ENCODE measurements at regions not wholly inside any gene's neighbourhood (a gene's known extent, or its start where the extent isn't known, plus 50 kb on each side); places are given as distances from the start of the nearest gene placed in this dataset.
A peak's percentile ranks its signal among the peaks of the same experiment; 100 is the strongest.

DNA sequence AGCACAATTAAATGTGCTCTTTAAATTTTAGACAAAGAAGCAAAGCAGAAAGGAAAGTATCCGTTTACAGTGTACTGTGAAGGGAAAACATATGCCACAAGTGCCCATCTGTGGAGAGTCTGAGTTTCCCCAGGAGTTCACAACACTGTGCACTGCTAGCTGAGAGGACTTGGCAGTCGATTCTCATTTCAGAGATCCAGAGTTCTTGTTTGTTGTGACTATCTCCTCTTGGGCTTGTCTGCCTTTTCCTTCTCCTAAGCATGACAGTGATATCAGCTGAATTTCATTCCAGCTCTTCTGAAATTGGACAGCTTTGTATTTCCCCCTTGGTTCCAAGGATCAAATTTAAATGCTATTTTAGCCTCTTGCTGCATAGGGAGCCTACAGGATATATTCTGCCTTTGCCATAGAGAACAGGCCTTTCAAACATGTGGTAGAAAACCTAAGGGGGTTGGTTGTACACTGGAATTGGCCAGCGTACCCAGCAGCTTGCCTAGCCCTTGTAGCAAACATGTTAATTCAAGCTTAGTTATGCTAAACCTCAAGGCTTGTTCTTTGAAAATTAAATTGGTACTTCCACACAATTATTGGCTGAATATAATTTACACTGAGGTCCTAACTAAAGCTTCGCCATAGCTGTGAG, 259.2 kb upstream of the NOVA1 start:
- peak; percentile 6 for DNase-seq

DNA sequence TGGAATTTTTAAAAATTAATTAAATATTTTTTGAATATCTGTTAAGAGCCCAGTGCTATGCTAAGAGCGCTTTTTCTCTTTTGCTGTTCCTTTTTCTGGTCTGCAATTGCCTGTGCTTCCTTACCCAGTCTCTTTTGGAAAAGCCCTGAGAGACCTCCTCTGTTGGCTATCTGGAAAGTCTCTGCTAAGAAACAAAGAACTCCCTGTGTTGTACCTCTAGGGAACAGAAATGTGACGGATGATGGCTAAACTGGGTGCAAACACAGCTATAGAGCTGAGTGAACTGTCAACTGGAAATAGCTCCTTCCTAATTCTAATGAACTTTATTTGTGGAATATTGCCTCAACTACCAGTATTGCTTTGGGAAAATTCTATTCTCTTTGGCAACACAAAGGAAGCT, 261.6 kb upstream of the NOVA1 start:
- DNase-seq, result no peak

DNA sequence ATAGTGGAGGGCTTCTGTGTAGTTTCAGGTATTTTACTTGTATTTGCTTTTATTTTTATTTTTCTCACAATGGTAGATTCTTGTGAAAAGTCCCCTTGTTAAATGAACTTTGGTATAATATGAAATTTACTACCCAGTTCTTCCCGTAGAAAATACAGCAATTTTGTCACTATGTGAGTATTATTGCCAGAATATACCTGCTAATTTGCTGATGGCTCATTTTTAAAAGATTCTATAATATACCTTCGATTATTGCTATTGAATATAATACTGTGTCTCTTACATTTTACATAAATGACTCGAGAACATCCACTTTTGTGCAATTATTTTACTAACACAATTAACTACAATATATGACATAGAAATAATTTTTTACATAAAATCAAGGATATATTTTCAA, 262.3 kb upstream of the NOVA1 start:
- no peak for DNase-seq

DNA sequence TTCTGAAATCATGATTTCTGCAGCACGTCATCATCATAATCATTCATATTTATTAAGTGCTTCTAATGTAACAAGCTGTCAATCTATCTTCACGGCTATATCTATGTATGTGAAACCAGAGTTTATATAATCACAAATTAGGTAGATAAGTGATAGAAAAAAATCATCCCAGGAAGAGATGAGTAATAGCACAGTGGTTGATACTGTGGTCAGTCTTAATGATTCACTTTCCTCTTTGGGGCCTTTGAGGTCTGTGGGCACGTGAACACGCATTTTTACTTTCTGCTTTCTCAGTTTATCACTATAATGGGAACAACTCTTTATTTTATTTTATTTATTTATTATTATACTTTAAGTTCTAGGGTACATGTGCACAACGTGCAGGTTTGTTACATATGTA, 265.9 kb upstream of the NOVA1 start:
- no peak for DNase-seq

DNA sequence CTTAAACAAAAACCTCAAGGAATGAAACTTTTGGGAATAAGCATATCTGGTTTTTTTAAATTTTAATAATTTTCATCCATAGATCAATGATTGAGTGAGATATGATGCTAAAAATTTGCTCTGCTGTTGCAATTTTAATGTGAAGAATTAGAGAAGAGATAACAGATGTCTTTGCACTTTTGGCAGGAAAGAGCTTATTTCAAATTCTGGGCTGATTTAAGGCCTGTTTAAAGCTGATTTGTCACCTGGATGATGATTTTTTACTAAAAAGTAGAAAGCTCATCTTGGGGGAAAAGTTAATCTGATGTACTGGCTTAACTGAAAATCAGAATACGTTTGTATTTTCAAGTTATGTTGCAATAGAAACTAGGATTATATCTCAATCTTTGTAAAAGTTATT, 268.9 kb upstream of the NOVA1 start:
- no peak for DNase-seq

DNA sequence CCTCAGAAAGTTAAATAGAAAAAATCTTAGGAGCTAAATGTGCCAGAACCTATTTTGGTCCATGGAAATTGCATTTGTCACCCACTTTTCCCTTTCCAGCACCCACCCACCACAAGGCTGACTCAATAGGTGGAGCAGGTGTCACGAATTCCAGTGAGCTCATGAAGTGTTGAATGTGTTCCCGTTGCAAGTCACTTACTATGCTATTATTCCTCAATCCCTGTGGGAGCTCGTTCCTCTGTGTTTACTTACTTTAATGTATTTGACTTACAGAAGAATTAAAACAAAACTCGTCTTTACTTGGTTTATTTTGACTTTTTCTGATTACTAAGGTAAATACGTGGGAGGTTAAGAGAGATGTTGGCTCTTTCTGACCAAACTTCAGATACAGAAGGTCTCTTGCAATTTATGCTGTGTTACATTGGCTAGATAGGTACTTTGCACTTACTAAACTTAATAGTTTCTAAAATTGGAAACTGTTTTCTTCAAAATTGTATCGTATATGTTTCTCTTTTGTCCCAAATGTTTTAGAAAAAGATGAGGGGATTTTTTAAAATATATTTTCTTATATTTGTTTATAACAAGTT, 269.4 kb upstream of the NOVA1 start:
- peak; percentile 69 for DNase-seq

DNA sequence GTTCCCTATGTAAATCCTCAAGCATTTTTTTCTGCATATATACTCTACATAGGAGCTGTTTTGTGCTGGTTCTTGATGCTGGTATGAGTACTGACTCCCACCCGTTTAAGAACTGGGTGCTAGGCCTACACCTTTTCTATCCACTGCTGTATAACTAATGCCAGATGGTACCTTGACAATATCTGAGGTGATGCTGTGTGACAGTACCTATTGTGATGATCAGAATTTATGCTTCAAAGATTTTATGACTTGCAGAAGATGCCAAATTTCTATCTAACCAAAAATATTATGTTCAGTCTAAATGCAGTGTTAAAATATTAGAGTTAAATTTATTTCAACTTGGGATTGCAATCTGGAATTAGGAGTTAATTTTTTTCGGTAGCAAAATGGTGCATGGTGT, 272.3 kb upstream of the NOVA1 start:
- no peak for DNase-seq

DNA sequence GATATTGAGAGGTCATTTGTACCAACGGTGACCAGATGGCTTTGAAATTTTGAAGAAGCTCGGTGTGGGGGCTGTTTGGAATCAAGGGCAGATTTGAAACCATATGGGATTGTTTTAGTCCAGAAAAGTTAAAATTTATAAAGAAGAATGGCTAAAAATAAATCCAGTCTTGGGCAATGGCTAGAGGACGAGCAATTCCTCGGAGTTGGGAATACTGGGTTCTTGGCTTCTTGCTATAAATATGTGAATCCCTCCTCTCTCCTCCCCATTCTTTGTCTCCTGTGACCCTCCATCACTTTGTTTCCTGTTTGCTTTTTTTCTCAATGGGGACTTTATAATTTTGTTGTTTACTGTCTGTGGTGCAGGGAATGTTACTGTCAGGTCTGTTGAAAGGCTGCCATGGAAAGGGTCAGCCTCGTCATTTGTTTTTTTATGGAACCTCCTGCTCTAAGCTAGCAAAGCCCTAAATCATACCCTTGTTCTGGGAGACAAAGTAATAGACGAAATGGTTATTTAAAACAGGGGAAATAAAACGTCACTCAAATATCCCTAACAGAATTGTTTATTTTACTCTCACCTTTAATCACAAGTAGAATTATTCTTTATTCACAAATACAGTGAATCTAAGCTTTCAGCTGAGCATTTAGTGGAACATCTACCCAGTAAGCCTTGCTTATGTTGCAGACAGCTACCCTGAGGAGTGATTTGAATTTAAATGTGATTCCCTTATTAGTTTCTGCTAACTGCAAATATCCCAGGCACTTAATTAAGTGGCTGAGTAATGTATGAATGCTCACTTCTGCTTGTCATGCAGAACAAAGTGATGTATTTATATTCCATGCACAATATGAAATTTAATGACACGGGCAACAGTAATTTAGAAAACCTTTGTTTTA, 273.1 kb upstream of the NOVA1 start:
- peak; percentile 9 for DNase-seq

DNA sequence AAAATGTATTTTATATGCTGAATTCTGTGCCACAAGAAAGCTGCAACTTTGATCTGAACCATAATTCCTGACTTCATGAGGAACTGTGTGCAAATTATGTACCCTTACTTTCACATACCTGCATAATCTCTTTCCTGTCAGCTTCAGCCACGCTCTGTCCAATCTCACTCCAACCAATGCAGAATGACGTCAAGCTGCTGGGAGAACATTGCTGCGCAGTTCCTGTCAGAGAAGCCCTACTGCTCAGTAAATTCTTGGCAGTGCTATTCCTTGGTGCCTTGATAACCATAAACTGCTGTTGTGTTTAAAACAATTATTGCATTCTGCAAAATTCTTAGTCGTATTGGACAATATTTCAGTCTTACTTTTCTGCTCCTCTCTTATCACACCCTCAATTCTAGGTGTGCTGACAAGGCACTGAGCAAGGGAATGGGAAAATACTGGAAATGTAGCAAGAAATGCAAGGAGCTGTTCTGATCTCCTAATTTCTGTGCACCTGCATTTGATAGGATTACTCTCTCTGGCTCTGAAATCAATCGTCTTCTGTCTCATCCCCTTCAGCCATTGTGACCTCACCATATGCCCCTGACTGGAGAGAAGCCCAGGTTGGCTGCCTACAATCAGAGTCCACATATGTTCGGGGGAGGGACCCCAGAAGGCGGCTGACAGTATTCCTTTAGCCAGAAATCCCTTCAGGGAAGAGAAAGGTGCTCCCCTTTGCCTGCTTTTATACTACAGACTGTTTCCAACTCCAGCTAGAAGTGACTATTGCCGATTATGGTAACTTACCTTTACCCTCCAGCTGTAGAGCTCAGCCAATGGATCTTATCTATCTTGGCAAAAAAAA, 274.9 kb upstream of the NOVA1 start:
- no peak for DNase-seq

DNA sequence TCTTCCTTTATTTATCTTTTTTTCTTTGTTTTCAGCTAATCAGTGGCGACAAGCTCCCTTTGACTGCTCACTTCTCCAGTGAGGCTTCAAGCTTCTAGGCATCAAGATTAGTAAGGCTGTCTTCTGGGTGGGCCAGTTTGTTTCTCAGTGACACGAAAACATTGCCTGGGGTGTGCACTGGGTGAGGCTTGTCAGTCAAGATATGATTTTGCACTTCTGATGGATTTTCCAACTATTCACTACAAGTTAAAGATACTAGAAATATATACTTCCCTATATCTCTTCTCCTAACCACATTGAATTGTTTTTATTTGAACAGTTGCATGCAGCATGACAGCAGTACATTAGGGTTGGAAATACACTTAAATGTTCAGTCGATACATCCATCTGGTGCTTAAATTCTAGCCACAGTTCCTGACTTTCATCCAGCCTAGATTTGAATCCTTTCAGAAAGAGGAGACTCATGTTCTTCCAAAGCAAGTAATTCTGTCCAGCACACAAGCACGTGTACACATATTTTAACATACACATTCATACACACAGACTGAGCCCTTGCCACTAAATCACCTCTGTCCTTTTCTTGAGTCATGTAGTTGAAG, 275.6 kb upstream of the NOVA1 start:
- DNase-seq, result no peak

DNA sequence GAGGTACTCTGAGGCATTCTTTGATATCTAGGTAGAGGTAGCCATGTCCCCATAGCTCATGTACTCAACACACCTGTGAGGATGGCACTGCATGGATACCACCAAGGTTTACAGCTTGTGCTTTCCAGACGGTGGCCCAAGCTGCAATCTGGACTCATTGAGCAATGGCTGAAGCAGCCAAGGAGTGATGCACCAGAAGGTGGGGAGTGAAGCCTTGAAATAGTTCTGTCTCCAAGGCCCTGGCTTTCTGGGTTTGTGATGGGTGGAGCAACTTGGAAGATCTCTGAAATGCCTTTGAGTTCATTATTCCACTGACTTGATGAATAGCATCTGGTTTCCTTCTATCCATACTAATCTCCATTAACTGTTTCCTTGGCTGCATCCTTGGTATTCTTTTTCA, 290.0 kb upstream of the NOVA1 start:
- no peak for DNase-seq

DNA sequence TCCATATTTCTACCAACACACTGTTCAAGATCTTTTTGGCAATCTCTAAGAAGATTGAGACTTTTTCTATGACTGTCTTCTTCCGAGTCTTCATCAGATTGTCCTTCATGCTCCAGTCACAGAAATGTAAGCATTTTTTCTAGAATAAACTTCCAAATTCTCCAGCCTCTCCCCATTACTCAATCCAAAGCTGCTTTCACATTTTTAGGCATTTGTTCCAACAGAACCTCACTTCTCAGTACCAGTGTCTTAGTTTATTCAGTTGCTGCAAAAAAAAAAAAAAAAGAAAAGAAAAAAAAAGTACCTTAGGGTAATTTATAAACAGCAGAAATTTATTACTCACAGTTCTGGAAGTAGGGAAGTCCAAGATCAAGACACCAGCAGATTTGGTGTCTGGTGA, 290.8 kb upstream of the NOVA1 start:
- DNase-seq, result no peak

DNA sequence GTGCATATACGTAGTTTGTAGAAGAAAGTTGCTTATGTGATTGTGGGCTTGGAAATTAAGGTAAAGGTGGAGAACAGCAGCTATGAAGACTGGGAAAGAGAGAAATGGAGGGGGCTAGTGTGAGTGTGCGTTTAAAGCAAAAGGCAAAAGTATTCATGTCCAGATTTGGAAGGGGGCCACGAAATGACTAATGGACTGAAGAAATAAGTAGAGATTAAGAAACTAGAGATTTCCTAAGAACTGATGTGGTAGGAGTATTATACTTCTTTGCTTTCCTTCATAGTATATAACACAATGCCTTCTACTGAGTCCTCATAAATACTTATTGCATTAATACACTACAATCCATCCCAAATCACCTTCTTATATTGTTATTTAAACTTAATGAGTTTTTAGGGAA, 298.6 kb upstream of the NOVA1 start:
- DNase-seq, result no peak

DNA sequence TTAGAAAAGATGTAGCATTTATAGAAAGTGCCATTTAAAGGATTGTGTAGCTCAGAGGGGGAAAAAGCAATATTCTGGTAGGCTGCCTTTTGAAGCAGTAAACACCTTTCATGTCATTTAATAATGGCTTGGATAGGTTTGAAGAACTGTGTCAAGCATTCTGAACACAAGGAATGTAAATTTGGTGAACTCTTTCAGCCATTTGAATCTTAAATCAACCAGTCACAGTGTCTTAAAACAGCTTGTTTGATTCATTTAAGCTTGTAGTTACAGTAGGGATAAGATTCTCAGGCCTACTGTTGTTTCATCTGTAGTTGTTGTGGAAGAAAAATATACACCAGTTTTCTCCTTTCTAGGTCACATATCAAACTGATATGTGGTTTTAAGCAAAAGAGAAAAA, 299.4 kb upstream of the NOVA1 start:
- DNase-seq, result no peak

DNA sequence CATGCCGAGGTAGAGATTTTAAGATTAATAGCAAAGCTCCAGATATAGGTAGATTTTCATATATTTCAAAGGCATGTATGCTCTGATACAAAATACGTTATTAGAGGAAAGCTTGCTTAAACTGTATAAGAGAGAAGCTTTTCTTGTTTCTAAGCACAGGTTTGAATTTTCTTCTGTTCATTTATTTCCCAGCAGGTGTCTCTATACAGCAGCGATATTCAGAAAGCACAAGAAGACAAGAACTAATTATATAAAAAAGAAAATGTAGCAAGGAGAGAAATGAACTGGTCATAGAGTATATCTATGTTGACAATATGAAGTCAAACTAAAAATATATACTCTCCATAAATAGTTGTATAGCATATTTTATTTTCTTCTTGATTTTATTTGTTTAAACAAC, 307.4 kb upstream of the NOVA1 start:
- DNase-seq, result no peak

DNA sequence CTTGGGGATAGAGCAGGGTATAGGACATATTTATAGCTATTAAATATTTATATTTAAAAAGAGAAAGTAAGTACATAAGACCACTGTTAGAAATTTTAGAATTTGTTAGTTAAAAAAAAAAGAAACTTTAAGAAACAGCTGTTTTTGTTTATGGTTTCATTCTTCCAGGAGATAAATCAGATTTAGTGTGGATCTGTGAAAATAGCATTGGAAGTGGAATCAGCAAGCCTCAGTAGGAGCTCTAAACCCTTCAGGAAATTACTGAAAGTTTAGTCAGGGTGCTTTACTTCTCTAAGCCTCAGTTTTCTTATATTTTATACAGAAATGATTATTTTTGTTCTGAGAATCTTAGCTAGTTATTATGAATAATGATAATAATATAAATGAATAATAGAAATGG, 316.0 kb upstream of the NOVA1 start:
- DNase-seq, result no peak

DNA sequence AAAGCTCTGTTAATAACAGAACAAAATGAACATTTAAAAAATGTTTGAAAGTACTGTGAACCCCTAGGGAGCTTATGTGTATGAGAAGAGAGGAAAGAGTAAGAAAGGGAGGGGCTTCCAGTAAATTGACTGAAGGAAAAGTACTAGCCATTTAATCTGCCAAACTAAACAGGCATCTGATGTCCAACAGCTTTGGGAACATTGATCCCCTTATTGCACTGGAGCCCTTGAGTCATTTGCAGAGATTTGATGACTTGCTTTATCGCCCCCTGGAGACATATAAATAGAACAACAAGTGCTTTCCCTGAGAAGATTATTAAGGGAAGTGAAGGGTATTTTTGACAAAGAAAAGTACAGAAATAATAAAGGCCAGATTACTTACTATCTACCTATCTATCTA, 319.3 kb upstream of the NOVA1 start:
- DNase-seq, result no peak

DNA sequence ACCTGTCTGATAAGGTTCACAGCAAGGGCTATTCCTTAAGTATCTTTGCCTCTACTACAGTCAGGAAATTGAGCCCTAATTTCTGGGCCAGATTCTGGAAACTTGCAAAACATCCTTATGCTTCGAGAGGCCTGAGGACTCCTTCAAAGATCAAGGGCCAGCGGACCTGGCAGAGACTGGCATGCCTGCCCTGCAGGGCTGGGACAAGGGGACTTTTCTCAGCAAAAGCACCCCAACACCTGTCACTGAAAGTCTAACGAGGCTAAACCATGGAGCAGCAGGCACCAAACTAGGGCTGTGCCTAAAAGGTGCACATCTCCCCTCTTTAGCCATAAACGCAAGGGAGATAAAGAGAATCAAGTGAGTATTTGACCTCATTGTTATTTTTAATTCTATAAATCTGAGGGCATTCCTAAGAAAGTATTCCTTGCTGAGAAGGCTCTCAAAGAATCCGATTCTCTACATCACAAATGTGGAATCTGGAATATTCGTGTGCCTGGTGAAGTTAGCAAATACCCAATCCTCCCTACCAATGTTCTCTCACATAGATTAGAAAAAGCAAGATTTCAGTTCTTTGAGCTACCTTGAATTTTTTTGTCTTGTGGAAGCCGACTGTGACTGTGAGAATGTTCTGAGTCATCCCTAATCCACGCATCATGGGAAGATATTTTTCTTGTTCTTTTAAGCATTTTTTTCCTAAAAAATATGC, 328.2 kb upstream of the NOVA1 start:
- no peak for DNase-seq

DNA sequence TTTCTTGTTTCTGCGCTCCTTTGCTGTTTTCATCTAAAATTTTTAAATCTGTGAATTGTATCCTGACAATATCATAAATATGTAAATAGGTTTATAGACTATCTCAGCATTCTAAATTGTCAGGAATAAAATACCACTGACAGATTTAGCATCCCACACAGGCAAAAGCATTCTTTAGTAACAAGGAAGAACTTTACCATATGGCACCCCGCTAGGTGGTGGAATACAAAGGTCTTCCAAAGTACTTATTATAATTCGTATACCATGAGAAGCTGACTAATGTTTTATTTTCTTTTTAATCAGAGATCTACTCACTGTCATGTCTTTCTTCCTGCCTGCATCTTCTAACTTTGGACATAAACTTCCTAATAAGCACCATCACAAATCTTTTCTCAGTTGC, 328.8 kb upstream of the NOVA1 start:
- no peak for DNase-seq

DNA sequence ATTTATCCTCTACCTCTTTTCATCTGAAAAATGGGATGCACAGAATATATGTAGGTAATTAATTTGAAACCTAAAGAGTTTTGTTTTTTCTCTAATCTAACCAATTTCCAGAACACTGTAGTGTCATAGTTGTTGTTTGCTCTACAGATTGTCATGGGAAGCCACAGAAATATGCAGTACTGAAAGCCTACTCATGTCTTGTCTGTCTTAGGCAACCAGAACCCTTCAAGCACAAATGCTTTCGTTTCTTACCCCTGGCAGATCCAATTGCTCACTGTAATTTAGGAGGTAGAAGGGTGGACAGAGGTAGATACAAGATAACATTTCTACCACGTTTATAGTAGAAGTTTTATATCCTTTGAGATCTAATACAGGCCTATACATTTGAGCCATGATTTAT, 330.2 kb upstream of the NOVA1 start:
- DNase-seq, result no peak

DNA sequence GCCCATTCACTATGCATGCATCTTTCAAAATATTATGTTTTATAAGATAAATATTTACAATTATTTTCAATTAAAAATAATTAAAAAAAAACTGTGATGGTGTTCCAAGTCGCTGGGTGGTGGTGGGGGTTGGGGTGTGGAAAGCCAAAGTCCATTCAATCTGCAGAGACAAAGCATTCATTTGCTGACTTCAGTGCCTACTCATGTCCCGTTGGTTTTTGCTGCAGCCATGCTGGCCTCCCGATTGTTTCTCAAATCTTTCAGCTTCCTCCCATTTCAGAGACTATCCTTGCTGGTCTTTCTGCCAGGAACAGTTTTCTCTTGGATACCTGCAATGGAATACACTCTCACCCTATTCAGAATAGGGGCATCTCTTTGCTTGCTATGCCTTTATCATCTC, 331.5 kb upstream of the NOVA1 start:
- DNase-seq, result no peak

DNA sequence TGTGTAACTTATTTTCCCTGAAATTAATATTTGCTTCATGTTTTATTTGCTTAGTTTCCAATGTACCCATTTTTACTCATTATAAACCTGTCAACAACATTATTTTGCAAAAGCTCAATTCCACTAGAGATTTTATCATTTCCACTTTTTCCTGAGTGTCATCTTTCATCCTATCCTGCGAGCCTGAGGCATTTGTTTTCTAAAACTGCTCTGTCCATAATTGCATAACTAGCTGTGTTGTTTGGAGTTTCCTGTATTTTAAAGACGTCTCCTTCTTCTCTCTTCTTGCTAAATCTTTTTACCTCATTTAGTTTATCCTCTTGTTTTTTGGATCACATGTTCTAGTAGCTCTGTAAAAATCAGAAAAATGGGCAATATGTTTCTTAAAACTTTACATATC, 332.7 kb upstream of the NOVA1 start:
- no peak for DNase-seq

All from NCI-H345 (cell line).